ENCODE measurements at regions not wholly inside any gene's neighbourhood (a gene's known extent, or its start where the extent isn't known, plus 50 kb on each side); places are given as distances from the start of the nearest gene placed in this dataset.

DNA sequence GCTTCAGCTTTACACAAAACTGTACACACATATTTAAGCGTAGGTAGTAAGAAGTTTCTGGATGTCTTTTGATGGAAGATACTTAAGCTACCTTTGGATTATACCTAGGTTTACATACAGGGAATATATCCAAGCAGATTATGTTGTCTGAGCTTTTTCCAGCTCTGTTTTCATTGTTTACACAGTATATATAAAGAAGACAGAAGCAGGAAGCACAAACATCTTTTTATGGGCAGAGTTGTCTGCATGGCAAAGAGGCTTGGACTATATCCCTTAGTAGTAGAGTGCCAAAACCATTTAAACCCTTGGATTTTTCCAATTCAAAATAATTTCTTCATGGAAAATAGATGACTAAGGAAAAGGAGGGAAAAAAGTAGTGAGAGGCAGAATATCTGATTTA is 329.4 kb upstream of the AGA start:
- TF ChIP-seq POLR2AphosphoS5 (IDR thresholded peaks at IDR 0.05) (no peak), POLR2A (IDR thresholded peaks at IDR 0.05) (no peak), CTCF (IDR thresholded peaks at IDR 0.05 in 8 of 11, conservative IDR thresholded peaks at IDR 0.05 in 3 of 11) (no peak)
- intact Hi-C loops (cut with DNase I; ENCODE audit: low total_unique reads) = no loop called here
- 78 to 95% (median 87%) methylated on average over 1 of the region's 1 CpG for WGBS, 5 donors
- Histone ChIP-seq H3K27me3 (replicated peaks in 1 of 7) (no peaks in the 10 kb centered on the region), H3K4me3 (no peak overlapping the region), H3K27ac (no peak overlapping the region), H3K36me3 (no peaks in the 10 kb centered on the region), H3K9me3 (no peaks in the 10 kb centered on the region), H3K4me1 (no peaks in the 10 kb centered on the region)
- no peak for DNase-seq

GRCh38 chr4:177778623-177779022 is 336.4 kb upstream of the AGA start:
- Histone ChIP-seq H3K27ac (no peak overlapping the region), H3K4me3 (no peak overlapping the region), H3K27me3 (replicated peaks in 1 of 7) (no peaks in the 10 kb centered on the region), H3K4me1 (no peaks in the 10 kb centered on the region), H3K36me3 (no peaks in the 10 kb centered on the region), H3K9me3 (peaks cover 0 to 10% (median 0%) of the 10 kb centered on the region in 8 donors)
- no peak for DNase-seq
- 83 to 94% (median 91%) methylated on average over 2 of the region's 2 CpGs for WGBS, 5 donors
- TF ChIP-seq CTCF (IDR thresholded peaks at IDR 0.05 in 8 of 11, conservative IDR thresholded peaks at IDR 0.05 in 3 of 11) (no peak), POLR2A (IDR thresholded peaks at IDR 0.05) (no peak), POLR2AphosphoS5 (IDR thresholded peaks at IDR 0.05) (no peak)
- intact Hi-C loops (cut with DNase I; ENCODE audit: low total_unique reads) = no loop called here

- WGBS, 5 donors = 54 to 75% (median 58%) methylated on average over 4 of the region's 4 CpGs
- Histone ChIP-seq H3K27ac (no peak overlapping the region), H3K4me3 (no peak overlapping the region), H3K4me1 (no peaks in the 10 kb centered on the region), H3K27me3 (replicated peaks in 1 of 7) (no peaks in the 10 kb centered on the region), H3K9me3 (peaks cover 0 to 17% (median 0%) of the 10 kb centered on the region in 8 donors), H3K36me3 (no peaks in the 10 kb centered on the region)
- intact Hi-C loops (cut with DNase I; ENCODE audit: low total_unique reads) = no loop called here
- no peak for TF ChIP-seq POLR2AphosphoS5 (IDR thresholded peaks at IDR 0.05)
- no peak for DNase-seq
Observed at GRCh38 chr4:177785000-177785399, 342.8 kb upstream of the AGA start.

DNA sequence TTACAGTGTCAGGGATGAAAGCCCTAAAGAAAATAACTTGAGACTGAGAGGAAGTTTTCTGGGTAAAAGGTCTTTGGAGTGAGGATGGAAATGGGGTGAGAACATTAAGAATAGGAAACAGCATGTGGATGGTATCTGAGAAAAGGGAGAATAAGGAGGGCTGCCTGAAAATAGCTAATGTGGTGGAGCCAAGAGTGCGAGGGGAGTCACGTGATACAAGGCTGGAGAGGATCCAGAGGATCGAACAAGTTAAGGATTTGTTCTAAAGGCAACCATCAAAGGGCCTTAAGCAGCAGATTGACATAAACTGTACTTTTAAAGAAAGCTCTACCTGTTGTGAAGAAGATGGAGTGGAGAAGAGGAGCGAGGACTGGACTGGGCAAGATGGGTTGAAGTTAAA is 347.4 kb upstream of the AGA start:
- no peak for TF ChIP-seq POLR2AphosphoS5 (IDR thresholded peaks at IDR 0.05)
- no peak for TF ChIP-seq CTCF (IDR thresholded peaks at IDR 0.05 in 8 of 11, conservative IDR thresholded peaks at IDR 0.05 in 3 of 11)
- TF ChIP-seq POLR2A (IDR thresholded peaks at IDR 0.05) = no peak

GRCh38 chr4:177791188-177791587 is 349.0 kb upstream of the AGA start:
- H3K4me3 ChIP-seq = no peak overlapping the region
- H3K36me3 ChIP-seq = no peaks in the 10 kb centered on the region
- 72 to 84% (median 75%) methylated on average over 4 of the region's 4 CpGs for WGBS, 5 donors
- no peak overlapping the region for H3K27ac ChIP-seq
- H3K27me3 ChIP-seq (replicated peaks in 1 of 7) = no peaks in the 10 kb centered on the region
- no peak for TF ChIP-seq POLR2AphosphoS5 (IDR thresholded peaks at IDR 0.05)
- H3K4me1 ChIP-seq = no peaks in the 10 kb centered on the region
- peaks cover 0 to 2% (median 0%) of the 10 kb centered on the region in 8 donors for H3K9me3 ChIP-seq
- no peak for DNase-seq
- intact Hi-C loops (cut with DNase I; ENCODE audit: low total_unique reads) = no loop called here

More for the DNA sequence above, 347.4 kb upstream of the AGA start:
- no peaks in the 10 kb centered on the region for H3K27me3 ChIP-seq (replicated peaks in 1 of 7)
- intact Hi-C loops (cut with DNase I; ENCODE audit: low total_unique reads) = no loop called here
- H3K4me1 ChIP-seq = no peaks in the 10 kb centered on the region
- peaks cover 0 to 2% (median 0%) of the 10 kb centered on the region in 8 donors for H3K9me3 ChIP-seq
- no peak overlapping the region for H3K4me3 ChIP-seq
- WGBS, 5 donors = 67 to 91% (median 77%) methylated on average over 4 of the region's 4 CpGs
- H3K36me3 ChIP-seq = no peaks in the 10 kb centered on the region
- H3K27ac ChIP-seq = no peak overlapping the region
- DNase-seq = no peak
